OCI-LY3 (cell line): ENCODE measurements at regions not wholly inside any gene's neighbourhood (a gene's known extent, or its start where the extent isn't known, plus 50 kb on each side); places are given as distances from the start of the nearest gene placed in this dataset.

ENCODE experiments used
- CTCF ChIP-seq: fragments of 200-600, 300-600 bp; sonication (generic); IDR thresholded peaks from 2 replicates; pipeline ENCODE4 v1.5.1; 2014; ENCODE audit warnings: antibody characterized with exemption, low read length, low read depth
- EZH2phosphoT487 ChIP-seq: fragments of 200-600 bp; shearing (Covaris generic); IDR thresholded peaks from 2 replicates; pipeline ENCODE4 v1.6.1; 2018; ENCODE audit warnings: antibody characterized with exemption, mixed run types, low read depth

DNA sequence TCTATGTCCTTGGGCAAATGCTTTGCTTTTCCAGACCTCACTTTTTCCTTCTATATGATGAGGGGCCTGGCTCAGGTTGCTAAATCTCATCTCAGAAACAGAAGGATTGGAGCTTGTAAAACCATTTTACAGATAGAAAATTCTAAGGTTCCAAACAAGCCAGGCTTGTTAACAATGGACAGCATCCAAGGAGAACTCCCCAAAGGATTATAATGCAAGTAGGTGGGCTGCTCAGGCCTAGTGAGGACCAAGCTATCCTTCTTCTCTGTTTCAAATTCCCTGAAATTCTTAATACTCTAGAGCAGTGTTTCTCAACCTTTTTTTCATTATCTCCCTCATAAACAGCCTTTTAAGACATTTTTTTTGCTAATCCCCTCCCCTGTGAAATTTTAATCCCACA lies 269.8 kb downstream of the TMEM38B start:
- no peak for TF ChIP-seq CTCF
- no peak for TF ChIP-seq EZH2phosphoT487
